ENCODE measurements at regions not wholly inside any gene's neighbourhood (a gene's known extent, or its start where the extent isn't known, plus 50 kb on each side); places are given as distances from the start of the nearest gene placed in this dataset.

GRCh38 chr19:31681121-31681520, 331.9 kb upstream of the TSHZ3 start:
- no peak for TF ChIP-seq EP300 (IDR thresholded peaks at IDR 0.05)
- no peak overlapping the region for H3K4me3 ChIP-seq
- CTCF ChIA-PET, result no interaction called here
- DNase-seq (ENCODE audit: low read depth in 1 of 2, low spot score in 1 of 2), result no peak
- H3K4me2 ChIP-seq, result no peak overlapping the region
- POLR2A ChIA-PET, result no interaction called here
- no peaks in the 10 kb centered on the region for H3K4me1 ChIP-seq
- no peak overlapping the region for H3K27ac ChIP-seq
- WGBS (ENCODE audit: missing lambda C conversion rate), result 2% methylated on average over 4 of the region's 4 CpGs
- no peak for ATAC-seq
- FAIRE-seq, result no peak
- H3K9me3 ChIP-seq, result no peaks in the 10 kb centered on the region

GRCh38 chr19:31693131-31693932, 344.1 kb upstream of the TSHZ3 start:
- H3K4me1 ChIP-seq, result no peaks in the 10 kb centered on the region
- H3K4me3 ChIP-seq, result no peak overlapping the region
- ChIA-PET CTCF (interaction anchor here (1.0 kb wide), 1 partner anchor 185 kb away, joined by 4 read pairs; no protein-coding TSS in a partner anchor), POLR2A (no interaction called here)
- no peak overlapping the region for H3K4me2 ChIP-seq
- peaks cover 9% of the 10 kb centered on the region; the same call in 2 of the 3 replicates for H3K9me3 ChIP-seq
- no peak for TF ChIP-seq NPAS2 (CRISPR knock-in tag; IDR thresholded peaks at IDR 0.05; ENCODE audit: borderline replicate concordance)
- DNase-seq (ENCODE audit: low read depth in 1 of 2, low spot score in 1 of 2), result no peak
- no peak for ATAC-seq
- no peak overlapping the region for H3K27ac ChIP-seq
- FAIRE-seq, result no peak
- WGBS (ENCODE audit: missing lambda C conversion rate), result 20% methylated on average over 14 of the region's 14 CpGs

GRCh38 chr19:31693933-31694269, 344.7 kb upstream of the TSHZ3 start:
- FAIRE-seq, result no peak

More at GRCh38 chr19:31693933-31694269, 344.7 kb upstream of the TSHZ3 start:
- H3K27ac ChIP-seq, result no peak overlapping the region
- DNase-seq (ENCODE audit: low read depth in 1 of 2, low spot score in 1 of 2) (no peak), ATAC-seq (no peak)
- no peak overlapping the region for H3K4me2 ChIP-seq
- CTCF ChIA-PET, result interaction anchor here (1.0 kb wide), 1 partner anchor 185 kb away, joined by 4 read pairs; no protein-coding TSS in a partner anchor
- WGBS (ENCODE audit: missing lambda C conversion rate), result 6% methylated on average over 6 of the region's 6 CpGs
- no peaks in the 10 kb centered on the region for H3K4me1 ChIP-seq
- POLR2A ChIA-PET, result no interaction called here
- H3K9me3 ChIP-seq, result peaks cover 9% of the 10 kb centered on the region; the same call in 2 of the 3 replicates
- TF ChIP-seq FOSL2 (IDR thresholded peaks at IDR 0.05) (no peak), FOSL2 (CRISPR knock-in tag; IDR thresholded peaks at IDR 0.05) (no peak), CBX2 (IDR thresholded peaks at IDR 0.05; ENCODE audit: borderline replicate concordance, low read depth) (no peak), CHD2 (IDR thresholded peaks at IDR 0.05; ENCODE audit: low read length, partially characterized antibody) (no peak), RAD21 (conservative IDR thresholded peaks at IDR 0.05 in 1 of 2, IDR thresholded peaks at IDR 0.05 in 1 of 2) (no peak), GATA3 (IDR thresholded peaks at IDR 0.05; ENCODE audit: borderline replicate concordance) (no peak), ZFP36 (IDR thresholded peaks at IDR 0.05; ENCODE audit: borderline replicate concordance, partially characterized antibody) (no peak), USF2 (IDR thresholded peaks at IDR 0.05) (no peak), JUN (IDR thresholded peaks at IDR 0.05) (no peak), FOXS1 (CRISPR knock-in tag; IDR thresholded peaks at IDR 0.05) (no peak), HOXB13 (CRISPR knock-in tag; IDR thresholded peaks at IDR 0.05; ENCODE audit: low read depth) (no peak), HOXA7 (CRISPR knock-in tag; IDR thresholded peaks at IDR 0.05) (no peak), E2F6 (IDR thresholded peaks at IDR 0.05; ENCODE audit: borderline replicate concordance, low read depth) (no peak), CBX8 (IDR thresholded peaks at IDR 0.05) (no peak), ELK1 (IDR thresholded peaks at IDR 0.05; ENCODE audit: low read depth, low read length) (no peak), MAZ (IDR thresholded peaks at IDR 0.05; ENCODE audit: borderline replicate concordance, low read depth, low read length) (no peak), KDM1A (IDR thresholded peaks at IDR 0.05; ENCODE audit: low read depth) (no peak), JUNB (IDR thresholded peaks at IDR 0.05) (no peak), HMGXB4 (CRISPR knock-in tag; IDR thresholded peaks at IDR 0.05; ENCODE audit: borderline replicate concordance) (no peak)
- no peak overlapping the region for H3K4me3 ChIP-seq

All from A549 (cell line).